NCI-H82 treated with DMSO at 0.1 percent for 48 hours (cell line): ENCODE measurements at regions not wholly inside any gene's neighbourhood (a gene's known extent, or its start where the extent isn't known, plus 50 kb on each side); places are given as distances from the start of the nearest gene placed in this dataset.

Experiments
- DNase-seq: peaks from one replicate; lab custom pipeline; 2025; ENCODE audit not compliant: unreplicated experiment; lab: John Stamatoyannopoulos, UW

DNA sequence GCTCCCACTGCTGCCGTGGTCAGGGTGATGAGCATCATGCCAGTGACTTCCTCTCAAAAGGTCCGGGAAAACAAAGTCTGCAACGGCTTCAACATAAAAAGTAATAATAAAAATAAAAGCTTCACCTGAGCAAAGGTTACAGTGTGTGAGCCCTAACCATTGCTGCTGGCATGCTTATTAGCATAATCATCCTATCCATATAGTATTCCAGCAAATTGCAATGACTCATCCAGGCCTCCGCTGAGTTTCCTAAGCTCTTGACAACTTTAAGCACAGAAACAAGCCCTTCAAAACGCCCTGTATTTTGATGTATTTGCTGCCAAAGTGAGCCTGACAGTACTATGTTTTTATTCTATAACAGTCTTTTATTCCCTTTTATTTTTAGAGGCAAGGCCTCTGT lies 100.5 kb downstream of the AASDH start:
- DNase-seq = no peak

DNA sequence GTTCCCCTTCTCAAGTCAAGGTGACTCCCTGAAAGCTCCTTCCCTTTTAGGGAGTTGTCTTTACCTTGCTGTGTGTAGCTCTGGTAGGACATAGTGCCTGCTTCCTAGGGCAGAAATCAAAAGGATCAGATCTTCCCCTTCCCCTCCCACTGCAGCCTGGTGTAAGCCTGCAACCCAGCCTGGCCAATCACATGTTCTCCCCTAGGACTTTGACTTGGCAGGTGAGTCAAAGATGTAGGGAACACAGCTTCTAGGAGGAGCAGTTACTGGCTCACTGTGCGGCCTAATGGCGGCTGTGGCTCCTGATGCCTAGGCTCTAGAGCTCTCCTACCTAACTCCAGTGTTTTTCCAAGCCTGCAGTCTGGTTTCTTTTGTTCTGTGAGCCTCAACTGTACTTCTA lies 103.9 kb downstream of the AASDH start:
- no peak for DNase-seq

DNA sequence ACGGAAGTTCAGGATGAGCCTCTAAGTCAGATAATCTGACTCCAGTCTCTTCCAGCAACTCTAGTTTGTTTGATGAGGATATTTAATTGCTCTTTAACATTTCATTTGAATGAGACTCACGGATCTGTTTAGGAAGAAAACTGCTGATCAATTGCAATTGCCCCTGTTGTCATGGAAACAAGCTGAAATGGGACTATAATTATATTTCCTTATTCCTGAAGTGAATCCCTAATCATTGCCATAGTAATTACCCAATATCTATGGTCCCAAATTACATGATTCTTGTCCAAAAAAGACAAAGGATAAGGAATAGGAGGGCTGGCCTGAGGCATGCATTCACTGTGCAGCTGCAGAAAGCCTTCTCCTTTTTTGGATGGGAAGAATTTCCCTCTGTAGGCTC lies 105.3 kb downstream of the AASDH start:
- no peak for DNase-seq

DNA sequence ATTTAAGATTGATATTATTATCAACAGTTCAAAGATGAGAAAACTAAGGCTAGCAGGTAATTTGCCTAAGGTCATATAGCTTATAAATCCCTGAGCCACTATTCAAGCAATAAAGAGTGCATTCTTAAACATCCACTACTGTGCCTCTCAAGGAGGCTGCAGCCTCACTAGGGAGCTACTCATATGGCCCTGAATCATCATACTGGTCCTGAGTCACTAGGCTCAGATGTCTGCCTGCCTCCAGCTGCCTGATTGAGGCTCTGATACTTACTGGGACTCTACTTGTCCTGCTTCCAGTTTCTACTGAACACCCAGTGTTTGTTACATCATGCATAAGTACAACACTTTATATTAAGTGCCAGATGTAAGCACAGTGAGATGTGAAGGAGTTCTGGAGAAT lies 110.7 kb downstream of the AASDH start:
- no peak for DNase-seq

DNA sequence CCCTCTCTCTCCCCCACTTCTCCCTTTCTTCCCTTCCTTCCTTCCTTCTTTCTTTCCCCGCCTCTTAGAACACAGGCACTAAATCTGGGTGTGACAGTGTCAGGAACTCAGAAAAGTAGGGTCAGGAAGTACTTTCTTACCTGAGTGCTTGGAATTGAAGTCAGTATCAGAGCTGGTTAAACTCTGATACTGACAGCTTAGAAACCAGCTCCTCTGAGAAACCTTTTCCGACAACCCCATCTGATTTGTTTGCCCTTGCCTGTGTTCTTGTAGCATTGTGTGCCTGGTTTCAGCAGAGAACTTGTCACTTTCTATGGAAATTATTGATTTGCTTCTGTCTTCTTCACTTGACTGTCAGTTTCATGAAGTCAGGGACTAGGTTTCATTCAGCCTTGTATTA lies 113.9 kb downstream of the AASDH start:
- no peak for DNase-seq

DNA sequence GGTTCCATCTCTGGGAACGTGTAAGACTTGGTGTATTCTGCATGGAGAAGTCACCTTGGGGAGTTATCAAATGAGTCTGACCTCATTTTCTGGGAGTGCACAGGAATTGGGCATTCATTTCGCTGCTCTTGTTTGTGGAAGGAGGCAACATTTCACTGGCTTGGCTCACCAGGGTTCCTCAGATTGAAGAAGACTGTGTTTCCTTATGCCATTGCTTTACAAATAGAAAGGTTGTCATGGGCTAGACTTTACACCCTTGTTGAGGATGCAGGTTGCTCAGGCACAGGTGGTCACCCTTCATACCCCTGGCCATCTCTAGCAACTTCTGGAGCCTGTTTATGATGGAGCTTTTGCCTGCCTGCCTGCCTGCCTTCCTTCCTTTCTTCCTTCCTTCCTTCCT lies 114.4 kb downstream of the AASDH start:
- no peak for DNase-seq

DNA sequence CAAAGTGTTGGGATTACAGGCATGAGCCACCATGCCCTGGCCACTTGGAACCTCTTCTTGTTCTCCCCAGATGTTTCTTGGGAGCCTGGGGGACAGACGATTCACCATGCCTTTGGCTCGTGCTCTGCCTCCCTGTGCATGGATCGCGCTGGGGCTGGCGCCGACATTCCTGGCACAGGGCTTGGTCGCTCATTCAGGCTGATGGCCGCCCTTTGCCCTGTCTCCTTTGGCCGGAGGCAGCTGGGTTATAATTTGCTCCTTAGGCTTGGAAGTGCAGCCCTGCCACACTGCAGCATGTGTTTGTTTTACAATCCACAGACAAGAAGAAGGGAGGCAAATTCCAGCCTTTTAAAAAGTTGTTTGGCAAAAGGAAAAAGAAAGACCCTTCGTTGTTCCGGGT lies 115.3 kb downstream of the AASDH start:
- DNase-seq = no peak

DNA sequence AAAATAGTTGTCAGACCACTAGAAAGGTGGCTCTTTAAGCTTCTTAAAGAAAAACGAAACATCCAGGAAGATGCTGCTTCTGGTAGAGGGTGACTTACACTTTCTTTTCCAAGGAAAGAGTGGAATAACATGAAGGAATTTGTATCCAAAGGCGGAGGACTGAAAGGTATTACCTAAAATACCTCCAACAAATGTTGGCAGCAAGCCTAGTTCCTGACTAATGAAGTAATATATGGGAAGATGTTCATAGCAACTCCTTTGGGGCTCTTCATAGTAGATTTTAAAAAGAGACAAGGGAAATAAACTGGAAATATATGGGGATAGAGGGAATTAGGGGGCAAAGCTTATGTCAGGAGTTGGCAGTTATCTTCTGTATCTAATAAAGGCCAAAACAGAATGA lies 116.2 kb downstream of the AASDH start:
- DNase-seq = no peak

DNA sequence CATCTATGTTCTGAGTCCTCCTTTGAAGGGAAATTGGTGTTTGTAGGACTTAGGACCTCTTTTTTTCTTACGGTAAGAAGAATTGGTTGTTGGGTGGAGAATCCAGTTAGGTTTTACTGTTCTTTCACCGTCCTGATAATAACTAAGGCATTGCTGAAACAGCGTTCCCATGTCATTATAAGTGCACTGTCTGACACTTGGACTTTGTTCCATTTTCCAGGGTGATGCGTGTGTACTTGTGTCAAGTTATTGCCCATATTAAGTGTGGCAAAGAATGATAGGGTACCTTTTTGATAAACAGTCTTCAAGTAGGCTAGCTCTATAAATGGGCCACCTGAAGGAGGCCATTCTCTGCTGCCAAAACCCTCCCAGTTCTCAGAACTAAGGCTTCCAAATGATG lies 119.7 kb downstream of the AASDH start:
- DNase-seq = no peak

DNA sequence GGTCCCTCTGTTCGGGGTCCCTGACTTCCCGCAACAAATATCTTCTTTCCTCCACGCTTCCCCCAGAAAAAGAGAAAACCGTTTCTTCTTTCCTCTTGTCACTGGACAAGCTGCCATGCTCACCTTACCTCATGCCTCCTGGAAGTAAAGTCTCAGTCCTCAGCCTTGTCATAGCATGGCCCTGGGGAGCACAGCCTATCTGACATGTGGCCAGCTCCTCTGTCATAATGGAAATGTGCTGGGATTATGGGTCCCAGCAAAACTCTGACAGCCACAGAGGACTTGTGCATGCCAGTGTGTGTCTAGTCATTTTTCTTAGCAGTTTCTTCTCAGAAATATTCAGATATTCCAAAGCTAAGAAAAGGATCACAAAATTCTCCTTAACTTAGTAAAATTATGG lies 122.4 kb downstream of the AASDH start:
- no peak for DNase-seq

DNA sequence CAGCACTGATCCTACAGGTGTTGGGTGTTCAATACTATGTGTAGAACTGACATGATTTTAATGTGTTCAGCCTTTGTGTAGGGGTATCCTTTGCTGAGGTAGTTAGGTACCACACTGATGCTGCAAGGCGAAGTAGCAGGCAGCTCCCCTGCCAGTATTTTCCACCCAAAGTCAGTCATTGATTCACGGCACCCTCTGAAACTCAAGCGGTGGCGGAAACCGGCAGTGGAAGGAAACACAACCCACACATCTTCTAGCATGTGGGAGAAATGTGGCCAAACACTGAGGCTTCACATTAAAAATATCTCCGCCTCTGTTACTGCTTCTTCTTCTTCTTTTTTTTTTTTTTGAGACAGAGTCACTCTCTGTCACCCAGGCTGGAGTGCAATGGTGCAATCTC lies 126.3 kb downstream of the AASDH start:
- no peak for DNase-seq

DNA sequence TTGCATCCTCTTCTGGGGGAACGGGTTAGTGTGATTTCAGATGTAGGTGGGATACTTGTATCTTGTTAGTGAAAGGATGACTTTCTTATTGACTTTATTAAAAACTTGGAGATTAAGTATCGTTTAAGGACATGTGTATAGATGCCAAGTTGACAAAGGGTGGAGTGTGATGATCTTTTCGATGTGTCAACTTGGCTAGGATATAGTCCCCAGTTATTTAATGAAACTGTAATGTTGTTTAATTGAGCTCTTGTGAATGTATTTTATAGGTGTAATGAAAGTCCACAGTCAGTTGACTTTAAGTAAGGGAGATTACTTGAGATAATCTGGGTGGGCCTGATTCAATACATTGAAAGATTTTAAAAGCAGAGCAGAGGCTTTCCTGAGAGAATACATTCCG lies 127.0 kb downstream of the AASDH start:
- DNase-seq = no peak

DNA sequence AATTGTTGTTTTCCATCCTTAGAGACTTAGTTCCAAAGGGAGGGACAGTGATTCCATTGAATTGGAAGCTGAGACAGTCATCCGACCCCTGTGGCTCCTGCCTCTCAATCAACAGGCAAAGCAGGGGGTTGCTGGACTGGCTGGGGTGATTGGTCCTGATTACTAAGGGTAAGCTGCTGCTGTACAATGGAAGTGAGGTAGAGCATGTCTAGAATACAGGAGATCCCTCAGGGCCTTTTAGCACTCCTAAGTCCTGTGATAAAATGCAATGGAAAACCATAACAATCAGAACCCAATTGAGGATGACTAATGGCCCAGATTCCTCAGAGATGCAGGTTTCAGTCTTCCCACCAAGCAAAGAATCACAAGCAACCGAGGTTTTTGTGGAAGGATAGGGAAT lies 127.6 kb downstream of the AASDH start:
- DNase-seq = no peak

DNA sequence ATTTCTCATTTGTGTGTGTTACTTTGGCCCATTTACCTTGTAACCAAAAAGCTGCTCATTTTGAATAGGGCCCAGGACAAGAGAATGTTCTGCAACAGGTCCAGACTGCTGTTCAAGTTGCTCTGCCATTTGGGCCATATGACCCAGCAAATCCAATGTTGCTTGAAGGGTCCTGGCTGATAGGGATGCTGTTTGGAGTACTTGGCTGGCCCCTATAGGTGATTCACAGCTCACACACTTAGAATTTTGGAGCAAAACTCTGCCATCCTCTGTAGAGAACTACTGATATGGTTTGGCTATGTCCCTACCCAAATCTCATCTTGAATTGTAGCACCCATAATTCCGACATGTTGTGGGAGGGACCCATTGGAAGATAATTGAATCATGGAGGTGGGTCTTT lies 131.5 kb downstream of the AASDH start:
- no peak for DNase-seq

DNA sequence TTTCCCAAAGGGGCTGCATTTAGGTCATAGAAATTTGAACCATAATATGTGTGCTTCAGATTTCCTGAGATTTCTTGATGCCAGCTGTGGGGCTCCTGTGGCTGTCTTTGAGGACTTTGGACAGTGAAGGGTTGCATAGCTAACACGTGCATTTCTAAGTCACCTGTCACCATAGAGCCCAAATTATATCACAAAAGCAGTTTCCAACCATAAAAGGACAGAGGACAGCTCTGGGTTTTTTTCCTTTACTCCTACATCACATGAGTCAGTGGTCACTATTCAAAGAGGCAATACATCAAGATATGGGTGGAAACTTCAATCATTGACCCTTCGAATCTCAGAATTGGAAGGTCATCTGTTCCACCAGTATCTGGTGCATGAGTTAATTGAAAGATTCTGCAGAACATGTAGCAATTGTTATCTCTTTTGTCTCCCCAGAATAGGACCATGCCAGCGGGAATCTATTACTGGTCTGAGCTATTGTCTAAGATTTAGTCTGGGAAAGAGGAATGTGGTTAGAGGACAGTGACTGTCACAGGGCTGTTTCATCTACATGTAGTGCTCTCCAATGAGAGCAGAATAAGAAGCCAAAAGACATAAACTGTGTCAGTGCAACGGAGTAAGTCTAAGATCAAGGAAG lies 133.5 kb downstream of the AASDH start:
- no peak for DNase-seq

DNA sequence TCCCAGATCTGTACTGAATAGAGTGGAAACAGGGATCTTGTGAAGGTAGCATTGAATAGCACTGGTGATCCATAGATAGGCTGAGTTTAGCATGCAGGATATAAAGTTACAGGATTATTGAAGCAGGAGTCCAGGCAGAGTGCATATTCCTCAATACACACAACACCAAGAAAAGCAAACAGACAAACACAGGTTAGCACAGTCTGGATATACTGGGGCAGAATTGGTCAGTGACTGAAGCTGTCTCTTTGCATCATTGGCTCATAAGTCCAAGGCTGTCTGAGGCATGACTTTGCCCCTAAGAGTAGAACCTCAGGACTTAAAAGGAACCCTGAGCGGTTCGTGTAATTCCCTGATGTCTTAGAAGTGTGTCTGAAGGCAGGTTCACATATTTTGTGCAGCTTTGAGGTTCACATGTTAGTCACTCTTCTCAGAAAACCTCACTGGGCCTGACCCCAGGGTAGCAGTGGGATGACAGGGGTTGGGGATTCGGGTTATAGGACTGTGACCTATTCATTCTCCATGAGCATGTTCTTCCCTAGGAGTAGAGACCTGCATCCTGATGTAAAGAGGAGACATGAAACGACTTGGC lies 134.6 kb downstream of the AASDH start:
- no peak for DNase-seq

DNA sequence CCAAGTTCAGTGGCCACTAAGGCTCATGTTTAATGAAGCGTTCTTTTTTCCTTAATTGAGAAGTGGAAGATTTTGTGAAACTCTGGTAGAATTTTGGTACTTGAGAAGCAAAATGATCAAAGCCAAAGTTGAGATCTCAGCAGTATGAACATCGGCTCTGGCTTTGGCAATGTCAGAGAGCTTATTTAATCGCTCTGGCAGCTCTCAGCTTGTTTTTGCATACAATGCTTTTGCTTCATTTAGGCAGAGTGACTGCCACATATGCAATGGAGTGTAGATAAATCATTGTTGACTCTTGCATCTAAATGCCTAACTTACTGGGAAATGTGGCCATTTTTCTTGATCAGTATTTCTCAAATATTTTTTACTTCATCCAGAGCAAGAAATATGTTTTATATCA lies 135.7 kb downstream of the AASDH start:
- DNase-seq = no peak

DNA sequence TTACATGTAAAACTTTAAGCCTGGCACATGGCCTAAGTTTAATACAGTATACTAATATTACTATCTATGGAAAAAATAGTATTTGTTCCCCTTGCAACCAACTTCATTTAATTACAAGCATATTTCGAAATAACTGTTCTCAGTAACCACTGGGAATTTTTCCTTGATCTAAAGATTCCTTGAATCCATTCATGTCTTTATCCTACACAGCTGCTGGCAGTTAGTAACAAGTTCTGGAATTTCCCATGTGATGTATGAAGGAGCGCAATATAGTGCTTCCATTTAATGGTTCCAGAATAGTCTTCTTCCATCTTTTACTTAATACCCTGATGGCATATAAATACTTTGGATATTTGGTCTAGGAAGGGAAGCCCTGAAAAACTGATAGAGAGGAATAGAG lies 136.5 kb downstream of the AASDH start:
- no peak for DNase-seq

DNA sequence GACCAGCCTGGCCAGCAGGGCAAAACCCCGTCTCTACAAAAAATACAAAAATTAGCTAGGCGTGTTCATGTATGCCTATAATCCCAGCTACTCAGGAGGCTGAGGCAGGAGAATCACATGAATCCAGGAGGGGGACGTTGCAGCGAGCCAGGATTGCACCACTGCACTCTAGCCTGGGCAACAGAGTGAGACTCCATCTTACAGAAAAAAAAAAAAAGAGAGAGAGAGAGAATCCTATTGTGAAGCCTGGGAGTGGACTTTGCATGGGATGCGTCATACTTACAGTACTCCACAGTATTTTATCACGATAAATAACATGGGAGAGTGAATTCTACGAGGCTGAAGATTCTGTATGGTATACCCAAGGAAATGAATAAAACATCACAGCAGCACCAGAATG lies 139.6 kb downstream of the AASDH start:
- DNase-seq = no peak

DNA sequence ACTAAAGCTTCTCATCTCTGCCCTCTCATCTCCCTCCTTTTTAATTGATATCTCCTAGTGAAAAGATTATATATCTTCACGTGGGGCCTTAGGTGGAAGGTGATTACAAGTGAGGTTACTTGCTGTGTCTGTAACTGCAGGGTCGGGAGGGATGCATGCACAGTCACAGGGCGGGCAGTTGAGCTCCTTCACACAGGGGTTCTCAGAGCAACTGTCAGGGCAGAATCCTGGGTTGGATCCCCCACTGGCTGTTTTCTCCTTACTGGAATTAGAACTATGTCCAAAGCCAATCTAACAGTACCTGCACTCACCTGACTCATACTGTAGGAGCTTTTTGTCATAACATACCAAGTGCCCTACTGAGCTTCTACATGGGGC lies 141.1 kb downstream of the AASDH start:
- DNase-seq = no peak

DNA sequence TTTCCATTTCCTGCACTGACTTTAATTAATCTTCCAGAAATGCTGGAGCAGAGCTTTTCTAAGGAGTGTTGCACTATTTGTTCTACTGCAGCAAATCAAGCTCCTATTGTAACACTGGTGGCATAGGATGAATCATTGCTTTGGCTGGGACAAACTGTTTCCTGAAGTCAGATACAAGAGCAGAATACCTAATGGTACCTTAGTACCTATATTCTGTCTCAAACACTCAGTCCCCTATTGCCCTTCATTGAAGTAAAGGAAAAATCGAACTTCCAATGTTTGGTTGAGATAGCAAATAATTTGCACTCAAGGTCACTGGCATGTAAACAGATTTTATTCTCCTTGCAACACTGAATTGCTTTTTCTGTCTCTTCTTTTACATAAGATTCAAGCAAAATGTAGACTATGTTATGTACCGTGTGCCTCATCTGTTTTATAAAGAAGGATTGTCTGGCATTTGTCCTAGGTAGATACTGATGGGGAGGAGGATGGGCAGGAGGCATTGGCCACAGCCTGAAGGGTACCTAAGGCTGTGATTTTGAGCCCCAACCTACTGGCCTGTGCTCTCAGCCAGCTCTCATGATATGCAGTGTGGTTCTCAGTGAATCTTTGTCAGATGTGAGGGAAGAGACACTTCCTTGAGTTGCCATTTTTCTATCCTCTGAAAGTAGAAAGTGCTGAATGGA lies 141.6 kb downstream of the AASDH start:
- no peak for DNase-seq

DNA sequence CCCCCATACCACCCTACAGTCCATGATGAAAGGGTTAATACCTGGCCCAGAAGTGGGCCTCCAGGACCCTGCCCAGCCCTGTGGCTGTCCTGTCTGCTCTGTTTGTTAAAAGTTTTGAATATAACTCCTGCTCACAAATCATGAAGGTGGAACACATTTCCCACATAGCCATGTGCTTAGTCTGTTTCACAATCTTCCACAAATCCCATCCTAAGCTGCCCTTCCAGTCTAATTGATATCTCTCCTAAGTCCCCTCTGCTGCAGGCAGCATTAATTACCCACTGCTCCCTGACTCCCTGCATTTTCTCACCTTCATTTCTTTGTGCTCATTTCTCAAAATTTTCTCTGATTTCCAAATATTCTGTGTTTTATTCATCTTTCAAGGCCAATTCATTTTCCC lies 142.6 kb downstream of the AASDH start:
- DNase-seq = peak; percentile 46

DNA sequence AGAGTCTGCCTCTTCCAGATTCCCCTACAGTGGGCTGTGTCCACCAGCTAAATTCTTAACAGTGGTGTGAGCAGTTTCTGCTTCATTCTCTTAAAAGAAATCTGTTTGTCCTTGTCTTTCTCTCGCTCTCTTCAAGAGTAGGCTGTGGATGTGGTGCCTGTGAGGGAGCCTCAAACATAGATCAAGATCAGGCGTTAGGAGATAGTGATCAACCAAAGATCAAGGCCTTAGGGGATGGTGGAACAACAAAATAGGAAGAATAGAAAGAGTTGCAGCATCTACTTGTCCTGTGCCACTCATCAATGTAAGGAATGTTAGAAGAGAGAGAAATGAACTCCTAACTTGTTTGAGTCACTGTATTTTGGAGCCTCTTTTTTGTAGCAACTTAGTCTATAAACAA lies 144.2 kb downstream of the AASDH start:
- no peak for DNase-seq
